ENCODE measurements at regions not wholly inside any gene's neighbourhood (a gene's known extent, or its start where the extent isn't known, plus 50 kb on each side); places are given as distances from the start of the nearest gene placed in this dataset.

GRCh38 chrX:124931241-124931640 is 388.4 kb upstream of the TEX13C start:
- TF ChIP-seq REST (IDR thresholded peaks at IDR 0.05; ENCODE audit: insufficient replicate concordance, low read depth) (no peak), CTCF (IDR thresholded peaks at IDR 0.05; ENCODE audit: insufficient read depth, low read length) (no peak), SPI1 (IDR thresholded peaks at IDR 0.05; ENCODE audit: borderline replicate concordance, low read depth) (no peak), POLR2AphosphoS5 (IDR thresholded peaks at IDR 0.05; ENCODE audit: low read depth) (no peak), GABPA (IDR thresholded peaks at IDR 0.05; ENCODE audit: low read depth) (no peak)

Measured in HL-60 (cell line).